GM19239 (cell line): ENCODE measurements at regions not wholly inside any gene's neighbourhood (a gene's known extent, or its start where the extent isn't known, plus 50 kb on each side); places are given as distances from the start of the nearest gene placed in this dataset.
"Not testable (repeated sequence)": the region's sequence is repeated elsewhere in the genome, so short reads cannot be mapped to it uniquely, and the experiment has no call there.

Experiments
- DNase-seq: peaks from one replicate; pipeline ENCODE4 v3.0.0; 2011; ENCODE audit warnings: low spot score; ENCODE audit not compliant: insufficient read length
- FAIRE-seq: peaks from 2 replicates; lab custom pipeline; 2011; peaks lifted over from hg19 to GRCh38; lab: Jason Lieb, UNC

DNA sequence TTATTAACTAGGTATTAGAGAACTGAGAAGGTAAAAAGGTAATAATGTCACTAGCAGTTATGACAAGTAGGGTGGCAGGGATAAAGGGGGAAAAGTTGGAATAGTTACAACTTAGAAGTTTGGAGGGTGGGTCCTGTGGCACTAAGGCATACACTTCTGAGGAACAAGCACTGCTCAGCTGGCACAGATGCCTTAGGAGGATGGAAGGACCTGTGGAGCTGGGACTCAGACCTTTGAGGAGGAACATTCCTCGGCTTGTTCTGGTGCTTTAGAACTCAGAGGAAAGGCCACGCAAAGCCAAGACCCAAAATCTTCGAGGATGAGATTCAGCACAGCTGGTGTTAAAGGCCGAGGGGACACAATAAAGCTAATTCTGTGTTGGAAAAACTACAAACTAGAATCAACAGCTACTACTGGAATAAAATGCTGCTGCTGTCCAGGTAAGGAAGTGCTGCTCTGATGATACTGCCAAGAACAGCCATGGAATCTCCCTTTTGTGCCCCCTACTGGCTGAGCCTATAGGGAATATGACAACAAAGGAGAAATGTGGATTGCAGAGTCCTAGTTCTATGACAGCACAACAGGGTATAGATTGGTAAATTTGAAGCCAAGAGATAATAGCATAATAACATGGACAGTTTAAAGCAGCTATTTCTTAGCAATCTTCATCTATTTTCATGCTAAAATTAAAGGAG lies 126.7 kb downstream of the SLC25A46 start:
- no peak for FAIRE-seq
- peak; percentile 4 for DNase-seq

DNA sequence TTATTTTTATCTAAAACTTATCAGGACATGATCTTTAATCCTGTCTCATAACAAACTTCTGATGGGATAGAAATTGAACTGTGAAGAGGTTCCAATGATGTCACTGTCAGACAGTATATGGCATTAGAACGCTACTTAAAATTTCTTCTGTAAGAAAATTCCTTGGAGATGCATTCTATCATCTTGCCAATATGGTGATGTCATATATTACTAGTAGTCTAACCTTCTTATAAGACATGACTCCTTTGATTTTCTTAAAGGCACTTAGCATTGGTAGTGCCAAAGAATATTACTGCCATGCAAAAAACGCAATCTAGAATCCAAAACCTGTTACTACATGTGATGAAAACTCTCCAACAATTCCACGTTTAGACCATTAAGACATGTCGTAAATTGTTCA lies 131.1 kb downstream of the SLC25A46 start:
- FAIRE-seq (no peak), DNase-seq (no peak)

DNA sequence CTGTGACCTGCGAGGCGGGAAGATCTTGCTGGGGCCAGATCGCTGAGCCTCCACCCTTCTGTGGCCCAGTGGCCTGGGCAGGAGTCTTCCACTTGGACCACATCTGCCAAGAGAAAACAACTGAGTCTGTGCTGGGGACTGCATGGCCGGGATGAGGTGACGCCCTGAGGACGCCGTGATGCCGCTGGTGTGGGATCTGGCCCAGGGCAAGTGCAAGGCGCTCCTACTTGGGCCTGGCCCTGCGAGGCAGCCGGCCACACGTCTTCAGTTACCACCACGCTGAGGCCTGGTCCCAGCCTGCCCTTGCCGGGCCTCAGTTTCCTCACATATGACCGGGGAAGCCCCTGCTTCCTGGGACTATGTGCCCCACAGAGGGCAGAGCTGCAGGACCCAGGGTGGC lies 133.4 kb downstream of the SLC25A46 start:
- DNase-seq: no peak
- no peak for FAIRE-seq

DNA sequence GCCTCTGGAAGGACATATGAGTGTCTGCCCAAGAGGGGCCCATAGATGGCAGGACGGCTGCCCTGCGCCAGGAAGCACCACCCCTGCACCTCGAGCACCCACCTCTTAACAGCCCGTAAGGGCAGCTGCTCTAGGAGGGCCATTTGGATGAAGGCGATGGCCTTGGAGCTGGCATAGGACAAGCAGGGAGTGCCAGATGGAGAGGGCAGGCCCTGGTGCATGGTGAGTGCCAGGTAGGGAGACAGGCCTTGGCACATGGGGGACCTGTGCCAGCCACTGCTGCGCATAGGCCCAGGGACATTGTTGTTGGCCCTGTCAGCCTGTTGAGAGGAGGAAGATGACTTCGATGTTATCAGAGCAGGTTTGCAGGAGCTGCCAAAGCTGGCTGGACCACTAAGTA lies 134.2 kb downstream of the SLC25A46 start:
- no peak for DNase-seq
- no peak for FAIRE-seq

DNA sequence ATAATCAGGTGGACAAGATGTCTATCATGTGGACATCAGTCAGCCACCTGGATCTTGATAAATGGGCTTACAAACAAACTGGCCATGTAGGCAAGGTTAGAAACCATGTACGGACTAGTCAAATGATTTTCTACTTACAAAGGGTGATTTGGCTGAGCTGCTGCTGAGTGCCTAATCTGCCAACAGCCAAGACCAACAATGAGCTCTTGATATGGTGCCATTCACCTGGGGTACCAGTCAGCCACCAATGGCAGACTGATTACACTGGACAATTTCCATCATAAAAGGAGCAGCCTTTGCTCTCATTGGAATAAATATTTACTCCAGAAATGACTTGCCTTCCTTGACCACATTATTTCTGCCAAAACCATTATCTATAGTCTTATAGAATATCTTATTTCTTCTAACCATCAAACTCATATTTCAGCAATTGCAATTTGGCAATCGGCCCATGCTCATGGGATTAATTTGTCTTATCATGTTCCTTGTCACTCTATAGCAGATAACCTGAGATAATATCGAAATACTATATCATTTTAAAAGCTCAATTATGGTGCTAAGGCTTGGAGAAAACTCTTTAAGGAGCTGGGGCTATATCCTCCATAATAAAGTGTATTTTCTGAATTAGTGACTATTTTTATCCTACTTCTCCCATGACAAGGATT lies 135.1 kb downstream of the SLC25A46 start:
- no peak for FAIRE-seq
- DNase-seq: no peak

DNA sequence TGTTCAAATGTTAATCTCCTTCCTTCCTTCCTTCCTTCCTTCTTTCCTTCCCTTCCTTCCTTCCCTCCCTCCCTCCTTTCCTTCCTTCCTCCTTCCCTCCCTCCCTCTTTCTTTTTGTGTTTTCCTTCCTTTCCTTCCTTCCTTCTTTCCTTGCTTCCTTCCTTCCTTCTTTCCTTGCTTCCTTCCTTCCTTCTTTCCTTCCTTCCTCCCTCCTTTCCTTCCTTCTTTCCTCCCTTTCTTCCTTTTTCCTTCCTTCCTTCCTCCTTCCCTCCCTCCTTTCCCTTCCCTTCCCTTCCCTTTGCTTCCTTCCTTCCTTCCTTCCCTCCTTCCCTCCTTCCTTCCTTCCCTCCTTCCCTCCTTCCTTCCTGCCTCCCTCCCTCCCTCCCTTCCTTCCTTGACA lies 136.3 kb downstream of the SLC25A46 start:
- not testable (repeated sequence) for FAIRE-seq, DNase-seq

DNA sequence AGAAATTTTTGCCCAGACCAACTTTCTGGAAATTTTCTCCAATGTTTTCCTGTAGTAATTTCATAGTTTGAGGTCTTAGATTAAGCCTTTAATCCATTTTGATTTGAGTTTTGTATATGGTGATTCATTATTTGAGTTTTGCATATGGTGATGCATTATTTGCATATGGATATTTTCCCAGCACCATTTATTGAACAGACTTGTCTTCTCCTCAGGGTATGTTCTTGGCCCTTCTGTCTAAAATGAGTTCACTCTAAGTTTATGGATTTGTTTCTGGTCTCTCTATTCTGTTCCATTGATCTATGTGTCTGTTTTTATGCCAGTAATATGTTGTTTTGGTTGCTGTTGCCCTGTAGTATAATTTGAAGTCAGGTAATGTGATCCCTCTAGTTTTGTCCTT lies 139.3 kb downstream of the SLC25A46 start:
- FAIRE-seq (no peak), DNase-seq (no peak)

DNA sequence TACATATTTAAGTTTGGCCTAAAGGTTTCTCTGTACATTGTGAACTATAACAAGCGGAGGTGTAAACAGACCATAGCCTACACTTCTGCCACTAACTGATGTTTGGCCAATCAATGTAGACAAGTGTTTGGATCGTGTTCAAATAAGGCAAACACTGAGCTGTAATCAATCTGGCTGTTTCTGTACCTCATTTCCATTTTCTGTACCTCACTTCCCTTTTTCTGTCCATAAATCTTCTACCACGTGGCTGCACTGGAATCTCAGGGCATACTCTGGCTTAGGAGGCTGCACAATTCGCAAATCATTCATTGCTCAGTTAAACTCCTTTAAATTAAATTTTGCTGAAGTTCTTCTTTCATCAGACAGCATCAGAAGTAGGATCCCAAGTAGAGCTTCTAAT lies 140.9 kb downstream of the SLC25A46 start:
- no peak for FAIRE-seq
- DNase-seq: no peak

DNA sequence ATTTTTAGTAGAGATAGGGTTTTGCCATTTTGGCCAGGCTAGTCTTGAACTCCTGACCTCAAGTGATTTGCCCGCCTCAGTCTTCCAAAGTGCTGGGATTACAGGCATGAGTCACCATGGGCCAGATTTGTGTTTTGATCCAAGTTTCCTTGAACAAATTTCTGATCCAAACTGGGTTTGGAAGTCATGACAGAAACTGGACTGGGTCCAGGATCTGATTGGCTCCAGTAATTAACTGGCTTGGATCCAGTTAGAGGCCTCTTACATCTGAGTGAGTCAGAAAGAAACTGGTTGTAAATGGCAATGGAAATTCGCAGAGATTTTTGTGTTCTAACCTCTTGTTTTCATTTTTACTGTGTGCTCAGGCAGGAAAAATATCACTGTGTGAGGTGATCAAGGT lies 141.6 kb downstream of the SLC25A46 start:
- no peak for DNase-seq
- no peak for FAIRE-seq

DNA sequence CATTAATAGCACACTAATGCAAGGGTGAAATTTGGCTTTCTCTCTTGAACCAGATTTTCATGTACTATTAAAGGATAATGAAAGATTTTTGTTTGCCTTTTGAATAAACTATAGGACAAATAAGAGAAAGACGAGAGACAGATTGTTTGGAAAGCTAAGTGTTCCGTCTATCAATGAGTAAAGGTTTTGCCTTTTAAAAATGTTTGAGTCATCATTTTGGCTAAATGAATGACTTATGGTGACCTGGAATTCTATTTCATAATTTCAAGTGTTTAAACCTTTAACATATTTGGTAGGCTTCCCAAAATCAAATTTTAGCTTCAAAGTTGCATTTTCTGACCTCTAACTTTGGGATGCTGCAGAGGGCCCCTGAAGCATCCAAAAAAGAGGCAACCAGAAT lies 145.2 kb downstream of the SLC25A46 start:
- FAIRE-seq: no peak
- DNase-seq: no peak

DNA sequence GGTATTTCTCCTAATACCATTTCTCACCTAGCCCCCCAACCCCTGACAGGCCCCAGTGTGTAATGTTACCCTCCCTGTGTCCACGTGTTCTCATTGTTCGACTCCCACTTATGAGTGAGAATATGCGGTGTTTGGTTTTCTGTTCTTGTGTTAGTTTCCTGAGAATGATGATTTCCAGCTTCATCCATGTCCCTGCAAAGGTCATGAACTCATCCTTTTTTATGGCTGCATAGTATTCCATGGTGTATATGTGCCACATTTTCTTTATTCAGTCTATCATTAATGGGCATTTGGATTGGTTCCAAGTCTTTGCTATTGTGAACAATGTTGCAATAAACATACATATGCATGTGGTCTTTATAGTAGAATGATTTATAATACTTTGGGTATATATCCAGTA lies 148.4 kb downstream of the SLC25A46 start:
- DNase-seq, FAIRE-seq: not testable (repeated sequence)

DNA sequence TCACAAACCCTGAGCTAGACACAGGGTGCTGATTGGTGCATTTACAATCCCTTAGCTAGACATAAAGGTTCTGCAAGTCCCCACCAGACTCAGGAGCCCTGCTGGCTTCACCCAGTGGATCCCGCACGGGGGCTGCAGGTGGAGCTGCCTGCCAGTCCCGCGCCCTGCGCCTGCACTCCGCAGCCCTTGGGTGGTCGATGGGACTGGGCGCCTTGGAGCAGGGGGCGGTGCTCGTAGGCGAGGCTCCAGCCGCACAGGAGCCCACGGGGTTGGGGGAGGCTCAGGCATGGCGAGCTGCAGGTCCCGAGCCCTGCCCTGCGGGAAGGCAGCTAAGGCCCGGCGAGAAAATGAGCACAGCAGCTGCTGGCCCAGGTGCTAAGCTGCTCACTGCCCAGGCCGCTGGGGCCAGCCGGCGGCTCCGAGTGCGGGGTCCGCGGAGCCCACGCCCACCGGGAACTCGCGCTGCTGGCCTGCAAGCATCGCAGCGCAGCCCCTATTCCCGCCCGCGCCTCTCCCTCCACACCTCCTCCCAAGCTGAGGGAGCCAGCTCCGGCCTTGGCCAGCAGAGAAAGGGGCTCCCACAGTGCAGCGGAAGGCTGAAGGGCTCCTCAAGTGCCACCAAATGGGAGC lies 155.2 kb downstream of the SLC25A46 start:
- FAIRE-seq: not testable (repeated sequence)

DNA sequence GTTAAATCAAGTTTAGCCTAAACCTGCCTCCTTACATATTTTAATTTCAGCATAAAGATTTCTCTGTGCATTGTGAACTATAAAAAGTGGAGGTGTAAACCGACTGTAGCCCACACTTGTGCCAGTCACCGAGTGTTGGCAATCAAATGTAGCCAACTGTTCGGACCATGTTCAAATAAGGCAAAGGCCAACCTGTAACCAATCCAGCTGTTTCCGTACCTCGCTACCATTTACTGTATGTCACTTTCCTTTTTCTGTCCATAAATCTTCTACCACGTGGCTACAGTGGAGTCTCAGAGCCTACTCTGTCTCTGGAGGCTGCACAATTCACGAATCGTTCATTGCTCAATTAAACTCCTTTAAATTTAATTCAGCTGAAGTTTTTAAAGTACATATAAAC lies 156.0 kb downstream of the SLC25A46 start:
- FAIRE-seq: no peak
- no peak for DNase-seq

More for the DNA sequence above, 155.2 kb downstream of the SLC25A46 start:
- not testable (repeated sequence) for DNase-seq

DNA sequence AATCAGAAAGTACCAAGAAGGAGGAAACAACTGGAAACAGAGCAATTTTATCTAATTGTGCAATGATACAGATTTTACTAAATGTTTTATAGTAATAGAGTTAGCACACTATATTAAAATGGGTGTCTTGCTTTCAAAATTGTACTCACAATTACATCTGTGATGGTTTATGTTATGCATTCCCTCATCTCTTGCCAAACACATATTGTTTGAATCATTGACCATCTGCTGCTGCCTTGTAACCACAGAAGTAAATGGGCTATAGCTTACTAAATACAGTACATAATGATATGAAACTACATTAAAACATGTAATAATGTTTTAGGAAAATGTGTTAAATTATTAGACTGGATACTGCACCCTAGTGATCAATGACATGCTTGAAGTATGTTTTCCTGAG lies 158.1 kb downstream of the SLC25A46 start:
- FAIRE-seq (no peak), DNase-seq (no peak)

DNA sequence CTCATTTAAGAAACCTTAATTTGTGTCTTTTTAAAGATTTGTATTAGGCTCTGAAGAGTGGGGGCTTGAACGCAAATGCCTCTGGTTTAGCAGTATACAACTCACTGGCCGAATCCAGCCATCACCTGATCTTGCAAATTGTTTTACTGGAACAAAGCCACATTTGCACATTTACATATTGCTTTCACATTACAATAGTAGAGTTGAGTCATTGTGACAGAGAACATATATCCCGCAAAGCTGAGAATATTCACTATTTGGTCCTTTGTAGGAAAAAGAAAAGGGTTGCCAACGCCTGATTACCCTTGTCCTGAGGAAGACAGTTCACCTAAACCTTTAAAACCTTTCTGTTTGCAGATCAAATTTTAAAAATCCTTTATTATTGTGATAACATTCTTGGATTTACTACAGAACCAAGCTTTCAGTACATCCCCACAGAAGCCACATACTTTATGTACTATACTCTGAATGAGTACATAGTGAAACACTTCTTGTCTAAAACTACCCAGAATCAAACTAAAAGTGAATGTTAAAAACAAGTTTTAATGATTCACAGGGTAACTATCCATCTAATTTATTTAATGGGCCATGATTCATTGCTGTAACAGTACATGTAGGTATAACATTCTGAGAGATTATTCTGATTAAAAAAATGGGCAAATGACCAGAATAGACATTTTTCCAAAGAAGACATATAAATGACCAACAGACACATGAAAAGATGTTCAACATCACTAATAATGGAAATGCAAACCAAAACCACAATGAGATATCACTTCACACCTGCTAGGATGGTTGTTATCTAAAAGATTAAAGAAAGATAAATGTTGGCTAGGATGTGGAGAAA lies 161.0 kb downstream of the SLC25A46 start:
- no peak for DNase-seq

DNA sequence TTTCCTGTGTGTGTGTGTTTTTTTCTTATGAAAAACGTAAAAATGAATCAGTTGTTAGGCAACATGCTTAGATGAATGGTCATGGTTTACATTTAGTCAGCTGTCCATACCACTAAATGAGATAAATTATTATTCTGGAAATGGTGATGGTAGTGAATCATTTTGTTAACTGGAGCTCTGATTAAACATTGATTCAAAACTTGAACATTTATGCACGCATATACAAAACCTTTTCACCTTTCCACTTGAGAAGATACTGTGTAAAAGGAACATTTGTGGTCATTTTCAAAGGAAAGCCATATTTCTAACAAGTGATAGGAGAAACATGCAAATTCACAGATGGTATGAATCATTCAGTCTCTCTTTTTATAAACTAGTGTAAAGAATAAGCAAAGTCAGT lies 162.0 kb downstream of the SLC25A46 start:
- DNase-seq: no peak
- FAIRE-seq: no peak

More for the DNA sequence above, 161.0 kb downstream of the SLC25A46 start:
- FAIRE-seq: no peak

DNA sequence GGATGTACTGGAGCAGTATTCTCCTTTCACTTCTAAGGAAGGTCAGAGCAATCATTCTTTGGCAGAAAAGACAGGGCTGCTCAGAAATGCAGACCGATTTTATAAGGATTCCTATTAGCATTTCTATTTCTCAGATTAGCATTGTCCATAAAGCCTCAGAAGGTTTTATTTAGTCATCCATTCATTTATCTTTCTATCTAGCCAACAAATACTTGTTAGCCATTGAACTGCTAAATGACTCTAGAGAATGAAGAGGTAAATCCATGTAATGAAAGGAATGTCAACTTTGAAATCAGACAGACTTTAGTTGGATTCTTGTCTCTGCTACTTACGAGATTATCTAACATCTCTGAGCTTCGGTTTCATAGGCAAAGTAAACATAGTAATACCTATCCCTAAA lies 165.2 kb downstream of the SLC25A46 start:
- DNase-seq: no peak
- no peak for FAIRE-seq

DNA sequence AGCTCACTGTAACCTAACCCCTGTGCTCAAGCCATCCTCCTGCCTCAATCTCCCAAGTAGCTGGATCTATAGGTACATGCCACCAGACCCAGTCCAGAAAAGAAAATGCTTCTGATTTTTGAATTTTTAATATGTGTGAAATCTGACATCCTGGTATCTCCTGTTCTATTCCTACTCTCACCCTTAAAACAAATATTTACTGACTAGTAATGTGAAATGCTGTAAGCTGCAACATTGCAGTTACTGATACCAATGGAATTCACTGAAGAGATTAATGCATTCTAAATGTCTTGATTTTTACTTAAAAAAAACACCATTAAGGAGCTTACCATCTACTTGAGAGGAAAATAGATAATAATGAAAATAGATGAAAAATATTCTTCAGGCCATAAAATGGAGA lies 162.7 kb upstream of the TSLP start:
- FAIRE-seq (no peak), DNase-seq (no peak)

DNA sequence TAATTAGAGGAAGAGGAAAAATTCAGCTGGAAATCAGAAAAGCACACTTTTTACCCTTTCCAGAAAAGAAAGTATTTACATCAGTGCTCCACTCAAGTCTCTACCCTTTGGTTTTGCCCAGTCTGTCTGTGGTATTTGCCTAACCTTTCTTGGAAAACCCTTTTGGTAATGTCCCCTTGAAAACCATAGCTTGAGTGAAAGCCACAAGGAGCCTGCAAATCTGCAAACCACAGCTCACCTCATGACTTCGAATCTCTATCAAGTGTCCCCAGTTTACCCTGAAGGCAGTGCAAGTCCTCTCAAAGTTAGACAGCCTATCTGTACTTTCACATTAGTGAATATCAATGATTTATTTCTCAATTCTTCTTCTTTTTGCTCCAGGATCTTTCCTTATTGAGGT lies 162.1 kb upstream of the TSLP start:
- no peak for DNase-seq

DNA sequence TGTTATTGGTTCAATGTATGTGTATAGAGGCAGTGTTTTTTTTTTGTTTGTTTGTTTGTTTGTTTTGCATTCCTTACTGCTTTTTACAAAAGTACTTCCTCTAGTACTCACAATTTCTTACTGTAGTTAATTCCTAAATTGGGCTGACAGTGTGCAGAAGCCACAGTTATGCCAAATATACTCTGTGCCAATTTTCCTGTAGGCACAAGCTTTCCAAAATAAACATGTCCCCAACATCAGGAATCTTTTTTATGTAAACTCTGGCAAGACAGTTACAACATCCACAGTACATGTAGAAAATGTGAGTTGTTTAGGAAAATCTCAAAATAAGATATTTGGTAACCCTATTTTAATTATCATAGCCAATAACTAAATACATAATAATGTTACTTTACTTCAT lies 161.6 kb upstream of the TSLP start:
- FAIRE-seq: no peak
- no peak for DNase-seq

More for the DNA sequence above, 162.1 kb upstream of the TSLP start:
- FAIRE-seq: no peak

DNA sequence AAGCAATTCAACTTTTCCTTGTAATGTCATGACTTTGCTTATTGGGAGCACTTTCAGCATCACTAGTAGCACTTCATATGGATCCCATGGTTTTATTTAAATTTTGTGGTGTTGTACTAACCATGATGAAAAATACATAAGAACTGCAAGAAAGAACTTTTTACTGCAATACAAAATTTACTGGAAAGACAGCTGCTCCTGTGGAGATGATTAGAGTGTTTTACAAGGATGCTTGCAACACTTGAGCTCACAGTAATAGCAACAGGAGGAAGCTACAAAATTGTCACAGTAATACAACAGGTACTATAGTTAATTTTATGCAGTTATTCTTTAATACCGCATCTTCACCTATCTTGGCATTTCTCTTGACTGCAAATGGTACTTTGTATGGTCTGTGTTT lies 158.3 kb upstream of the TSLP start:
- no peak for FAIRE-seq
- DNase-seq: no peak
